Panc1 (cell line): ENCODE measurements at regions not wholly inside any gene's neighbourhood (a gene's known extent, or its start where the extent isn't known, plus 50 kb on each side); places are given as distances from the start of the nearest gene placed in this dataset.
A peak's percentile ranks its signal among the peaks of the same experiment; 100 is the strongest.

Source experiments
- ATAC-seq: fragments of 200-7000 bp; cut with Tn5 transposase; 2 replicates; pipeline ENCODE4 v1.9.1; 2020; ENCODE audit warnings: mild to moderate bottlenecking, moderate library complexity
- BruUV-seq: library from RNA; stranded (reverse); fragments of 400-500 nt; replicated peaks from 2 replicates; lab custom pipeline; 2021; lab: Mats Ljungman, UMichigan
- CTCF ChIA-PET: fragments of 300-600 bp; sonication (Branson Sonifier 250); formaldehyde crosslinking; loops from one replicate; lab custom pipeline; 2022; ENCODE audit warnings: antibody characterized with exemption; lab: Charles Lee
- POLR2A ChIA-PET: fragments of 300-600 bp; sonication (Branson Sonifier 250); formaldehyde crosslinking; loops from one replicate; lab custom pipeline; 2022; ENCODE audit warnings: antibody characterized with exemption; lab: Charles Lee
- DNase-seq: peaks from one replicate; pipeline ENCODE4 v3.0.0-alpha.2; 2010; ENCODE audit warnings: low read depth, low spot score
- H3K27ac ChIP-seq: 2 replicates; pipeline ENCODE4 v1.5.1; 2011; ENCODE audit warnings: mild to moderate bottlenecking, low read length, inconsistent platforms
- H3K27me3 ChIP-seq: fragments of 200-500 bp; sonication (Bioruptor generic); 2 replicates; pipeline ENCODE4 v1.6.0; 2014; ENCODE audit warnings: low read length, inconsistent platforms; ENCODE audit not compliant: control insufficient read depth, insufficient read depth
- H3K36me3 ChIP-seq: fragments of 200-500 bp; sonication (Bioruptor generic); 2 replicates; pipeline ENCODE4 v1.5.1; 2014; ENCODE audit warnings: inconsistent platforms, mild to moderate bottlenecking, low read length, moderate library complexity; ENCODE audit not compliant: control insufficient read depth, insufficient read depth
- H3K4me1 ChIP-seq: 2 replicates; pipeline ENCODE4 v1.5.1; 2011; ENCODE audit warnings: inconsistent platforms, mild to moderate bottlenecking, low read length, moderate library complexity; ENCODE audit not compliant: control insufficient read depth, insufficient read depth
- H3K4me3 ChIP-seq, 2 experiments: 2 replicates each; pipeline ENCODE4 v1.5.1; 2011 to 2012; ENCODE audit warnings: low read depth in 2 of 2, low read length in 2 of 2, mild to moderate bottlenecking in 2 of 2, inconsistent platforms in 1 of 2, moderate library complexity in 1 of 2
- H3K9me3 ChIP-seq: fragments of 200-500 bp; sonication (Bioruptor generic); 2 replicates; pipeline ENCODE4 v1.5.1; 2014; ENCODE audit warnings: low read depth, mild to moderate bottlenecking, inconsistent platforms, low read length, moderate library complexity; ENCODE audit not compliant: control insufficient read depth, insufficient read depth
- CTCF ChIP-seq: fragments of 450-650 bp; IDR thresholded peaks from 2 replicates; pipeline ENCODE4 v1.5.1; 2017; ENCODE audit warnings: mild to moderate bottlenecking
- POLR2AphosphoS5 ChIP-seq: IDR thresholded peaks from 2 replicates; pipeline ENCODE4 v1.6.1; 2012; ENCODE audit warnings: mild to moderate bottlenecking, low read depth, low read length, moderate library complexity
- REST ChIP-seq, 2 experiments: IDR thresholded peaks; 2 replicates each; pipeline ENCODE4 v1.6.1; 2011 to 2012; ENCODE audit warnings: low read depth in 2 of 2, control low read depth in 1 of 2, low read length in 1 of 2, mild to moderate bottlenecking in 1 of 2, moderate library complexity in 1 of 2; ENCODE audit not compliant: insufficient read depth in 1 of 2
- SIN3A ChIP-seq: IDR thresholded peaks from 2 replicates; pipeline ENCODE4 v1.6.1; 2012; ENCODE audit warnings: low read depth, mild to moderate bottlenecking, low read length, moderate library complexity, borderline replicate concordance; ENCODE audit not compliant: insufficient read depth
- TCF7L2 ChIP-seq: IDR thresholded peaks from 2 replicates; pipeline ENCODE4 v1.6.1; 2011; ENCODE audit warnings: mild to moderate bottlenecking, low read depth, low read length, inconsistent platforms
- in situ Hi-C: cut with HindIII; loops from 2 replicates; pipeline ENCODE4 v1.10.0; 2016; ENCODE audit warnings: low sequenced_read_pairs, low pct_unique_long_range_greater_than_20kb
- intact Hi-C: fragments of 100-400 bp; cut with micrococcal nuclease; formaldehyde crosslinking; loops from one replicate; pipeline ENCODE4 v1.10.0; 2022; ENCODE audit not compliant: unreplicated experiment

- H3K27ac ChIP-seq = no peak overlapping the region
- in situ Hi-C loops (no loop called here), intact Hi-C loops (no loop called here)
- H3K4me1 ChIP-seq = no peaks in the 10 kb centered on the region
- no peaks in the 10 kb centered on the region for H3K27me3 ChIP-seq
- ATAC-seq (no peak), DNase-seq (no peak)
- no peaks in the 10 kb centered on the region for H3K9me3 ChIP-seq
- TF ChIP-seq TCF7L2 (no peak), POLR2AphosphoS5 (no peak), REST (IDR thresholded peaks at IDR 0.05; ENCODE audit: insufficient read depth in 1 of 2, low read depth in 2 of 2, low read length in 1 of 2) (peak; percentile 35 to 82; a peak in 3 of 4 replicates)
- CTCF ChIA-PET = no interaction called here
- POLR2A ChIA-PET = no interaction called here
- no peaks in the 10 kb centered on the region for H3K36me3 ChIP-seq
- no peak overlapping the region for H3K4me3 ChIP-seq
- no TSS peak for BruUV-seq
These were observed 94.0 kb upstream of the KCND3 start for GRCh38 chr1:112083487-112083886.

GRCh38 chr1:112092656-112093371, 103.3 kb upstream of the KCND3 start:
- Histone ChIP-seq H3K27ac (no peak overlapping the region), H3K9me3 (no peaks in the 10 kb centered on the region), H3K36me3 (no peaks in the 10 kb centered on the region), H3K27me3 (no peaks in the 10 kb centered on the region; the same call in none of the 2 replicates), H3K4me3 (no peak overlapping the region), H3K4me1 (no peaks in the 10 kb centered on the region)
- intact Hi-C loops = no loop called here
- POLR2A ChIA-PET = no interaction called here
- TF ChIP-seq SIN3A (no peak), CTCF (no peak), TCF7L2 (no peak), POLR2AphosphoS5 (no peak), REST (IDR thresholded peaks at IDR 0.05; ENCODE audit: insufficient read depth in 1 of 2, low read depth in 2 of 2, low read length in 1 of 2) (no peak)
- ATAC-seq (no peak), DNase-seq (no peak)
- in situ Hi-C loops = no loop called here
- CTCF ChIA-PET = no interaction called here
- BruUV-seq = no TSS peak
